ENCODE measurements at regions not wholly inside any gene's neighbourhood (a gene's known extent, or its start where the extent isn't known, plus 50 kb on each side); places are given as distances from the start of the nearest gene placed in this dataset.

- TF ChIP-seq, protein P1, sequence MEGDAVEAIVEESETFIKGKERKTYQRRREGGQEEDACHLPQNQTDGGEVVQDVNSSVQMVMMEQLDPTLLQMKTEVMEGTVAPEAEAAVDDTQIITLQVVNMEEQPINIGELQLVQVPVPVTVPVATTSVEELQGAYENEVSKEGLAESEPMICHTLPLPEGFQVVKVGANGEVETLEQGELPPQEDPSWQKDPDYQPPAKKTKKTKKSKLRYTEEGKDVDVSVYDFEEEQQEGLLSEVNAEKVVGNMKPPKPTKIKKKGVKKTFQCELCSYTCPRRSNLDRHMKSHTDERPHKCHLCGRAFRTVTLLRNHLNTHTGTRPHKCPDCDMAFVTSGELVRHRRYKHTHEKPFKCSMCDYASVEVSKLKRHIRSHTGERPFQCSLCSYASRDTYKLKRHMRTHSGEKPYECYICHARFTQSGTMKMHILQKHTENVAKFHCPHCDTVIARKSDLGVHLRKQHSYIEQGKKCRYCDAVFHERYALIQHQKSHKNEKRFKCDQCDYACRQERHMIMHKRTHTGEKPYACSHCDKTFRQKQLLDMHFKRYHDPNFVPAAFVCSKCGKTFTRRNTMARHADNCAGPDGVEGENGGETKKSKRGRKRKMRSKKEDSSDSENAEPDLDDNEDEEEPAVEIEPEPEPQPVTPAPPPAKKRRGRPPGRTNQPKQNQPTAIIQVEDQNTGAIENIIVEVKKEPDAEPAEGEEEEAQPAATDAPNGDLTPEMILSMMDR (IDR thresholded peaks at IDR 0.05), result no peak
- TF ChIP-seq ZFX (IDR thresholded peaks at IDR 0.05; ENCODE audit: borderline replicate concordance), result no peak
- no peak overlapping the region for H3K27ac ChIP-seq
Observed at GRCh38 chr3:1910322-1910721, 188.3 kb upstream of the CNTN4 start.

DNA sequence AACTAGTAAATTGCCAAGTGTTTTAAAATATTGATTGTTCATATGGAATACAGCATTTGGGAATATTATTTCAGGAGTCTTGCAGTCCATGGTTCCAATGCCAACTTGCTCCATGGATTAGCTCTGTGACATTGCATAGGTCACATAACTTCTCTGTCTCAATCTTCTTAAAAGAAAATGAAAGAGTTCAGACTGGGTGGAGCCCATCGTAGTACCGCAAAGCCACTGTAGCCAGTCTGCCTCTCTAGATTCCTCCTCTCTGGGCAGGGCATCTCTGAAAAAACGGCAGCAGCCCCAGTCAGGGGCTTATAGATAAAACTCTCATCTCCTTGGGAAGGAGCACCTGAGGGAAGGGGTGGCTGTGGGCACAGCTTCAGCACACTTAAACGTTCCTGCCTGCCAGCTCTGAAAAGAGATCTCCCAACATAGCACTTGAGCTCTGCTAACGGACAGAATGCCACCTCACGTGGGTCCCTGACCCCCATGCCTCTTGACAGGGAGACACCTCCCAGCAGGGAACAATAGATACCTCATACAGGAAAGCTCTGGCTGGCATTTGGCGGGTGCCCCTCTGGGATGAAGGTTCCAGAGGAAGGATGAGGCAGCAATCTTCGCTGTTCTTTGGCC lies 168.8 kb upstream of the CNTN4 start:
- H3K27ac ChIP-seq, result no peak overlapping the region
- TF ChIP-seq, protein P1 (IDR thresholded peaks at IDR 0.05), result no peak
- no peak for TF ChIP-seq ZFX (IDR thresholded peaks at IDR 0.05; ENCODE audit: borderline replicate concordance)

GRCh38 chr3:1938975-1939374 lies 159.7 kb upstream of the CNTN4 start:
- TF ChIP-seq, protein P1 (IDR thresholded peaks at IDR 0.05), result no peak
- TF ChIP-seq ZFX (IDR thresholded peaks at IDR 0.05; ENCODE audit: borderline replicate concordance), result no peak
- H3K27ac ChIP-seq, result no peak overlapping the region

GRCh38 chr3:1942781-1943180 lies 155.9 kb upstream of the CNTN4 start:
- TF ChIP-seq, protein P1 (IDR thresholded peaks at IDR 0.05), result no peak
- no peak for TF ChIP-seq ZFX (IDR thresholded peaks at IDR 0.05; ENCODE audit: borderline replicate concordance)
- H3K27ac ChIP-seq, result no peak overlapping the region

DNA sequence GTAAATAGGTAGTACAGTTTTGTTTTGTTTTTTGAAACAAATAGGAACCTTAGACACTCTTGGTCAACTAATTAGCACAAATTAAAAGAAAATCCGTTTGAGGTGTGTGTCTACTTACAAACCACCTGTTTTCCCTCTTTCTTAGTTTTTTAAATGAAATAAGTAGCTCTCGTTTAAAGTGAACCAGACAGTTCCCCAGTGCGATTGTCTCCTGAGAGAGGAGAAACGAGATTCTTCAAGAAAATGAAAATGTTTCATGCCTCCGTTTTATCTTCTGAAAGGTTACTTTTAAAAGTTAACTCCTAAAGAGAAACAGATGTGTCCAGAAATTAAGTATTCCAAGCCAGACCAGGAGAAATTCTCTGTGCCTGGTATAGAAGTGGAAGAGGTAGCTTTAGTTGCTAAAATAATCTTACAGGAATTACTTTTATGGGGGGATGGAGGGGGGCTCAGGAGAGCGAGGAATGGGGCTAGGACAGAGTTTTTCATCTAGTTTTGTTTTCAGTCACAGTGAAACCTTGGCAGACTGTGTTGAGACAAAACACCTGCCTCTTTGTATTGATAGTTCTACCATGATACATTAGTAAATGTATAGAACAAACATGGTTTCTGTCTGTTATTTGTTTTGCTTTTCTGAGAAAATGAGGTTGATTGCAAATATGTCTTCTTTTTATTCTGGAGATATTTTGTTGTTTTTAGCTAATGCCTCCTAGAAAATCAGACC lies 155.1 kb upstream of the CNTN4 start:
- H3K27ac ChIP-seq, result no peak overlapping the region
- TF ChIP-seq ZFX (IDR thresholded peaks at IDR 0.05; ENCODE audit: borderline replicate concordance), result no peak
- TF ChIP-seq, protein P1 (IDR thresholded peaks at IDR 0.05), result no peak

DNA sequence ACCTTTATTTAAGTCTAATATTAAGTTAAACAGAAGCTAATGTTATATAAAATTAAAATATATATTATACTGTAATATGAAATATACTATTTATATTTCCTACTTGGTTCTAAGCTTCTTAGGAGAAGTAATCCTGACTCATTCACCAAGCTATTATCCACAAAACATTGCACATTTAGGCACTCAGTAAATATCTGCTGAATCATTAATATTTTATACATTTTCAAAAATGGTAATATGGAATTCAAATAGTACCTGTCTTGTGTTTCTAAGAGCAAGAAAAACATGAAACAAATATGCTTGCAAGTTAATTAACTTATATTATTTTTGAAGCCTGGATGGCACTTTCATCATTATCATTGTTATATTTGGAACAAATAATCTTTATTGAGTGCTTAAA lies 153.0 kb upstream of the CNTN4 start:
- TF ChIP-seq, protein P1 (IDR thresholded peaks at IDR 0.05), result no peak
- no peak for TF ChIP-seq ZFX (IDR thresholded peaks at IDR 0.05; ENCODE audit: borderline replicate concordance)
- H3K27ac ChIP-seq, result no peak overlapping the region

DNA sequence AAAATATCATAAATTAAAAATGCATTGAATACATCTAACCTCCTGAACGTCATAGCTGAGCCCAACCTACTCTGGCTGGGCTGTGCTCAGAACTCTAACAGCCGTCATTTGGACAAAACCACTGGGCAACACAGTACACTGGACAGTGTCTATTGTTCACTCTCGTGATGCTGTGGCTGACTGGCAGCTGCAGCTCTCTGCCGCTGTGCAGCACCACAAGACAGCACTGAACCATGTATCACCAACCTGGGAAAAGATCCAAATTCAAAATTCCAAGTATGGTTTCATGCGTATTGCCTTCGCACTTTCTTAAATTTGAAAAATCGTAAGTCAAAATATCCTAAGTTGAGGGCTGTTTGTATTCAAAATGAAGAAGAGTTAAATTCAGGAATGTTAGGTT lies 145.1 kb upstream of the CNTN4 start:
- H3K27ac ChIP-seq, result no peak overlapping the region
- TF ChIP-seq ZFX (IDR thresholded peaks at IDR 0.05; ENCODE audit: borderline replicate concordance), result no peak
- TF ChIP-seq, protein P1 (IDR thresholded peaks at IDR 0.05), result no peak

Measured in 22Rv1 (cell line).